ENCODE measurements at regions not wholly inside any gene's neighbourhood (a gene's known extent, or its start where the extent isn't known, plus 50 kb on each side); places are given as distances from the start of the nearest gene placed in this dataset.

DNA sequence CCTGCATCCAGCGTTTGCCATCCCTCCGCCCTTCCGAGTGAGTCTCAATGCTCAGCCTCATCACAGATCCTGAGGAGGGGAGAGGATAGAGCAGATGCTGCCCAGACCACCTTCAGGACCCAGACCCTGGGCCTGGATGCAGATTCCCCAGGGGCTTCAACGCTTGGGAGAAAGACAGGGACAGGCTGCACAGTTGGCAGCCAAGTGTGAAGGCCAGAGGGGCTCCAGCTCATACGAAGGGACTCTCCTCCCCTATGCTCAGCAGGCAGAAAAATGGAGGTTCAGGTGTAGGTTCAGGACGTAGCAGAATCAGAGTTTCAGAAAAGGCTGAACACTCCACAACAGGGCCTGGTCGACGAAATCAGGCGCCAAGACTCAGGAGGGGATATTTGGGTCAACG, 378.5 kb upstream of the IRX1 start:
- TF ChIP-seq, protein P1, sequence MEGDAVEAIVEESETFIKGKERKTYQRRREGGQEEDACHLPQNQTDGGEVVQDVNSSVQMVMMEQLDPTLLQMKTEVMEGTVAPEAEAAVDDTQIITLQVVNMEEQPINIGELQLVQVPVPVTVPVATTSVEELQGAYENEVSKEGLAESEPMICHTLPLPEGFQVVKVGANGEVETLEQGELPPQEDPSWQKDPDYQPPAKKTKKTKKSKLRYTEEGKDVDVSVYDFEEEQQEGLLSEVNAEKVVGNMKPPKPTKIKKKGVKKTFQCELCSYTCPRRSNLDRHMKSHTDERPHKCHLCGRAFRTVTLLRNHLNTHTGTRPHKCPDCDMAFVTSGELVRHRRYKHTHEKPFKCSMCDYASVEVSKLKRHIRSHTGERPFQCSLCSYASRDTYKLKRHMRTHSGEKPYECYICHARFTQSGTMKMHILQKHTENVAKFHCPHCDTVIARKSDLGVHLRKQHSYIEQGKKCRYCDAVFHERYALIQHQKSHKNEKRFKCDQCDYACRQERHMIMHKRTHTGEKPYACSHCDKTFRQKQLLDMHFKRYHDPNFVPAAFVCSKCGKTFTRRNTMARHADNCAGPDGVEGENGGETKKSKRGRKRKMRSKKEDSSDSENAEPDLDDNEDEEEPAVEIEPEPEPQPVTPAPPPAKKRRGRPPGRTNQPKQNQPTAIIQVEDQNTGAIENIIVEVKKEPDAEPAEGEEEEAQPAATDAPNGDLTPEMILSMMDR (IDR thresholded peaks at IDR 0.05) = no peak
- TF ChIP-seq POLR2AphosphoS5 (IDR thresholded peaks at IDR 0.05) (no peak), POLR2A (IDR thresholded peaks at IDR 0.05) (no peak), EP300 (IDR thresholded peaks at IDR 0.05) (no peak)
